Right atrium auricular region (tissue), 2 donors: ENCODE measurements at regions not wholly inside any gene's neighbourhood (a gene's known extent, or its start where the extent isn't known, plus 50 kb on each side); places are given as distances from the start of the nearest gene placed in this dataset.

Experiments
- DNase-seq: peaks from one replicate; pipeline ENCODE4 v3.0.0-alpha.2; 2019; ENCODE audit warnings: low spot score
- H3K27ac ChIP-seq, 2 donors: fragments of 200-600 bp; sonication (generic); 1 replicate in 1 of 2; 2 replicates in 1 of 2; pipeline ENCODE4 v1.5.1; 2016 to 2019
- H3K27me3 ChIP-seq, 2 donors: fragments of 200-600 bp; sonication (generic); one replicate each; pipeline versions ENCODE4 v1.5.1 to v1.6.0; 2017 to 2019
- H3K36me3 ChIP-seq: fragments of 200-600 bp; sonication (generic); one replicate; pipeline ENCODE4 v1.5.1; 2016
- H3K4me1 ChIP-seq, 2 donors: fragments of 200-600 bp; sonication (generic); one replicate each; pipeline versions ENCODE4 v1.5.1 to v1.6.0; 2017 to 2019
- H3K4me3 ChIP-seq, 2 donors: fragments of 200-600 bp; sonication (generic); 1 replicate in 1 of 2; 2 replicates in 1 of 2; pipeline ENCODE4 v1.5.1; 2017 to 2019; ENCODE audit warnings: mild to moderate bottlenecking in 1 of 2, moderate library complexity in 1 of 2
- H3K9me3 ChIP-seq, 2 donors: fragments of 200-600 bp; sonication (generic); one replicate each; pipeline ENCODE4 v1.5.1; 2019
- CTCF ChIP-seq, 2 donors: fragments of 200-600 bp; sonication (generic); IDR thresholded peaks; one replicate each; pipeline ENCODE4 v1.5.1; 2019; ENCODE audit warnings: antibody characterized with exemption in 2 of 2

- DNase-seq: no peak
- Histone ChIP-seq H3K4me1 (no peaks in the 10 kb centered on the region), H3K9me3 (no peaks in the 10 kb centered on the region), H3K27me3 (no peaks in the 10 kb centered on the region), H3K4me3 (no peak overlapping the region), H3K36me3 (no peaks in the 10 kb centered on the region), H3K27ac (no peak overlapping the region)
- TF ChIP-seq CTCF (IDR thresholded peaks at IDR 0.05): no peak
These were observed 86.3 kb downstream of the HS3ST1 start for GRCh38 chr4:11342401-11342800.

- no peaks in the 10 kb centered on the region for H3K4me1 ChIP-seq
- H3K27ac ChIP-seq: no peak overlapping the region
- DNase-seq: no peak
- H3K27me3 ChIP-seq: no peaks in the 10 kb centered on the region
- H3K9me3 ChIP-seq: no peaks in the 10 kb centered on the region
- no peak overlapping the region for H3K4me3 ChIP-seq
- no peak for TF ChIP-seq CTCF (IDR thresholded peaks at IDR 0.05)
- H3K36me3 ChIP-seq: no peaks in the 10 kb centered on the region
These were observed 87.2 kb downstream of the HS3ST1 start for GRCh38 chr4:11341337-11342043.

DNA sequence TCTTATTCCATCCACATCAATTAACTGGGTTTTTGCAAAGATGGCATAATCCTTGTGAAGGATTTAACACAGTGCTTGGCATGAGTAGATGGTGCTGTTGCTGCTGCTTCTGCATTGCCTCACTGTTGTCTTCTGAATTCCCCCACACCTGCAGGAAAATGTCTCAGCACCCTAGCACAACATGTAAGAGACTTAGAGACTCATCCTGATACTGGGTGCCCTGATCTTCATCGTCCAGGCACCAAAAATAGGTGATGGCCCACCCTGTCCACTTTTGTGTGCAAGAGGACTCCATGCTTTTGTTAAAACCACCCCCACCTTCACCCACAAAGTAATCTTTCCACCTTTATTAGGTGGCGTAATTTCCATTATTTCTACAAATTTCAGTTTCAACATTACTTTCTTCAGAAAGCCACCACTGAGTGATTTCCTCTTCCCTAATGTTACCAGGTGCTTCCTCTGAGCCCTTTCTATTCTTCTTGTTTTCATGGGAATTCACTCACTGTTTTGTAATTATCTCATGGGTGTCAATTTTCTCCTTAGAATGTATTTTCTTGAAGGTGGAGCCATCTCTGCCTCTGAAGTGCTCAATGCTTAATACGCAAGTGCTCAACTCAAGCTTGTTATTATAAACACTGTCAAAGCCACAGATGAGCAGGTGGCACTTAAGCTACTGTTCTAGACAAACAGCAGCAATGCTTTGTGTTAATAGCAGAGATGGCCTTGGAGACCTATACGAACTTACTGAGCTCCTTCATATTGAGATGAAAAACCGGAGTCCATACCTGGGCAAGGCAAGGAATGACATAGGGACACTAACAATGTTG lies 89.5 kb downstream of the HS3ST1 start:
- H3K4me3 ChIP-seq: no peak overlapping the region
- TF ChIP-seq CTCF (IDR thresholded peaks at IDR 0.05): no peak
- H3K9me3 ChIP-seq: no peaks in the 10 kb centered on the region
- no peak for DNase-seq
- no peaks in the 10 kb centered on the region for H3K4me1 ChIP-seq
- no peaks in the 10 kb centered on the region for H3K36me3 ChIP-seq
- H3K27me3 ChIP-seq: no peaks in the 10 kb centered on the region
- no peak overlapping the region for H3K27ac ChIP-seq

DNA sequence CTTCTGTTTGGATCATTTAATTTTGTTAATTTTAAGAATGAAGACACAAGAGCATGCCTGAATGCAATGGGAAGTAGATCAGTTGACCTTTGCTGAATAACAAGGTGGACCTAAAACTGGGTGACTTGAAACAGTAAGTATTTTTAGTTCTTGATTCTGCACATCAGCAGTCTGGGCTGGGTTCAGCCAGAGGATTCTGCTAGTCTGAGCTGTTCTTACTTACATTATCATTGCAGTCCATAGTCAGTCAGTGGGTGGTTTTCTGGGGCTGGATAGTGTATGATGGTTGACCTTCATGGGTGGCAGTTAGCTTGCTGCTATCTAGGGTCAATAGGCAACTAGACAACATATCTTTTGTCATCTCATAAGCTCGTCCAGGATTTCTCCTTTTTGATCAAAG lies 91.4 kb downstream of the HS3ST1 start:
- no peaks in the 10 kb centered on the region for H3K9me3 ChIP-seq
- TF ChIP-seq CTCF (IDR thresholded peaks at IDR 0.05): no peak
- no peak overlapping the region for H3K27ac ChIP-seq
- H3K36me3 ChIP-seq: no peaks in the 10 kb centered on the region
- no peaks in the 10 kb centered on the region for H3K4me1 ChIP-seq
- DNase-seq: no peak
- H3K27me3 ChIP-seq: no peaks in the 10 kb centered on the region
- no peak overlapping the region for H3K4me3 ChIP-seq

- no peaks in the 10 kb centered on the region for H3K9me3 ChIP-seq
- no peaks in the 10 kb centered on the region for H3K27me3 ChIP-seq
- TF ChIP-seq CTCF (IDR thresholded peaks at IDR 0.05): no peak
- no peaks in the 10 kb centered on the region for H3K4me1 ChIP-seq
- DNase-seq: no peak
- no peak overlapping the region for H3K4me3 ChIP-seq
- no peak overlapping the region for H3K27ac ChIP-seq
- H3K36me3 ChIP-seq: no peaks in the 10 kb centered on the region
These were observed 92.3 kb downstream of the HS3ST1 start for GRCh38 chr4:11336435-11336834.
